ENCODE measurements at regions not wholly inside any gene's neighbourhood (a gene's known extent, or its start where the extent isn't known, plus 50 kb on each side); places are given as distances from the start of the nearest gene placed in this dataset.

DNA sequence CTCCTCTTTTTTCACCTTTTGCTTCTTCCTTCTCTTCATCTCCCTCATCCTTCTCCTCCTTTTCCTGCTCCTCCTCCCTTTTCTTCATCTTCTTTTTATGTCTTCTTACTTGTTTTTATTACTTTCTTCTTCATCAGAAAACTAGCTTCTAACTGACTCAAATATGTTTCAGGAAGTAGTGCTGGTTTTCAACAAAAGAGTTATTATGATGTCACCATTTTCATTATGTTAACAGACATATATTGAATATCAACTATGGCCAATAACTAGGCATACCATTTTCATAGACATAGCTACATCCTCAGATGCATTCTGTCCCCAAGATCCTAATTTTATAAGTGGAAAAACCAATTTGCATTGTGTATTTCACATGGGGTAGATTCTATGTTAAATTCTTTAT, 252.9 kb upstream of the PAPPA start:
- no peak for TF ChIP-seq EP300 (IDR thresholded peaks at IDR 0.05; ENCODE audit: borderline replicate concordance in 1 of 2, low read depth in 1 of 2, low read length in 1 of 2)
- TF ChIP-seq SMC3 (IDR thresholded peaks at IDR 0.05; ENCODE audit: low read depth, low read length): no peak
- no peak for TF ChIP-seq FOXJ3 (CRISPR knock-in tag; IDR thresholded peaks at IDR 0.05)
- TF ChIP-seq RCOR1 (IDR thresholded peaks at IDR 0.05; ENCODE audit: low read length): no peak

All from SK-N-SH (cell line).